T-cell (primary cell): ENCODE measurements at regions not wholly inside any gene's neighbourhood (a gene's known extent, or its start where the extent isn't known, plus 50 kb on each side); places are given as distances from the start of the nearest gene placed in this dataset.

Source experiments
- ATAC-seq, 4 experiments: fragments of 200-7000 bp in 3 of 4; fragments of 150-1000 bp in 1 of 4; cut with Tn5 transposase; replicated peaks in 1 of 4; 1 replicate in 3 of 4; 2 replicates in 1 of 4; pipeline ENCODE4 v1.10.0; 2021; ENCODE audit warnings: moderate library complexity in 3 of 4, mild to moderate bottlenecking in 2 of 4, moderate number of reproducible peaks in 1 of 4
- CTCF ChIA-PET, 2 donors: fragments of 300-600 bp; sonication (Branson Sonifier 250); formaldehyde crosslinking; loops; one replicate each; lab custom pipeline; 2022; ENCODE audit warnings: antibody characterized with exemption in 2 of 2; lab: Charles Lee
- POLR2A ChIA-PET, 2 donors: fragments of 300-600 bp; sonication (Branson Sonifier 250); formaldehyde crosslinking; loops; one replicate each; lab custom pipeline; 2022; ENCODE audit warnings: antibody characterized with exemption in 2 of 2; lab: Charles Lee
- DNase-seq, 35 experiments: peaks; one replicate each; pipeline versions ENCODE4 v3.0.0 to v3.0.0-alpha.2; 2013 to 2023
- H3K27ac ChIP-seq: one replicate; pipeline ENCODE4 v1.5.1; 2013; ENCODE audit warnings: low read length
- H3K27me3 ChIP-seq, 2 experiments: replicated peaks in 1 of 2; 1 replicate in 1 of 2; 2 replicates in 1 of 2; pipeline versions ENCODE4 v1.6.1 to v1.7.0; 2013; ENCODE audit warnings: low read length in 1 of 2, mixed read lengths in 1 of 2; ENCODE audit not compliant: control insufficient read depth in 2 of 2, insufficient read depth in 2 of 2; ENCODE audit errors: extremely low read depth in 1 of 2
- H3K36me3 ChIP-seq, 2 donors: 1 replicate in 1 of 2; 2 replicates in 1 of 2; pipeline versions ENCODE4 v1.6.1 to v1.7.0; 2013; ENCODE audit warnings: low read length in 1 of 2; ENCODE audit not compliant: control insufficient read depth in 2 of 2, insufficient read depth in 1 of 2; ENCODE audit errors: extremely low read depth in 1 of 2
- H3K4me1 ChIP-seq, 2 experiments: 1 replicate in 1 of 2; 2 replicates in 1 of 2; pipeline versions ENCODE4 v1.6.1 to v1.7.0; 2013; ENCODE audit warnings: low read length in 2 of 2, mixed read lengths in 1 of 2; ENCODE audit not compliant: insufficient read depth in 2 of 2, control insufficient read depth in 1 of 2; ENCODE audit errors: extremely low read depth in 1 of 2
- H3K4me3 ChIP-seq, 2 donors: 1 replicate in 1 of 2; 2 replicates in 1 of 2; pipeline versions ENCODE4 v1.5.1 to v1.7.0; 2013; ENCODE audit warnings: mild to moderate bottlenecking in 2 of 2, low read length in 1 of 2, moderate library complexity in 1 of 2; ENCODE audit not compliant: control insufficient read depth in 1 of 2; ENCODE audit errors: extremely low read depth in 1 of 2
- H3K9me3 ChIP-seq: 2 replicates; pipeline ENCODE4 v1.7.0; 2013
- H3K27ac Mint-ChIP-seq, 2 donors: one replicate each; pipeline ENCODE4 v1.8.0; 2020 to 2021; ENCODE audit warnings: mild to moderate bottlenecking in 2 of 2, mixed read lengths in 2 of 2
- H3K27me3 Mint-ChIP-seq, 2 donors: one replicate each; pipeline ENCODE4 v1.8.0; 2021 to 2022; ENCODE audit warnings: mixed read lengths in 2 of 2
- H3K36me3 Mint-ChIP-seq: one replicate; pipeline ENCODE4 v1.8.0; 2021; ENCODE audit warnings: mixed read lengths
- H3K4me1 Mint-ChIP-seq, 3 donors: one replicate each; pipeline ENCODE4 v1.8.0; 2020 to 2022; ENCODE audit warnings: mixed read lengths in 3 of 3, mild to moderate bottlenecking in 1 of 3
- H3K4me3 Mint-ChIP-seq, 3 donors: one replicate each; pipeline ENCODE4 v1.8.0; 2020 to 2022; ENCODE audit warnings: mild to moderate bottlenecking in 3 of 3, mixed read lengths in 3 of 3, moderate library complexity in 3 of 3
- H3K9me3 Mint-ChIP-seq, 3 donors: one replicate each; pipeline ENCODE4 v1.8.0; 2020 to 2022; ENCODE audit warnings: mixed read lengths in 3 of 3
- WGBS: methylation state at CpG from one replicate; pipeline ENCODE4 v1.1.5; 2013; ENCODE audit warnings: missing lambda C conversion rate; ENCODE audit not compliant: insufficient coverage; 5-methylcytosine and 5-hydroxymethylcytosine counted together

DNA sequence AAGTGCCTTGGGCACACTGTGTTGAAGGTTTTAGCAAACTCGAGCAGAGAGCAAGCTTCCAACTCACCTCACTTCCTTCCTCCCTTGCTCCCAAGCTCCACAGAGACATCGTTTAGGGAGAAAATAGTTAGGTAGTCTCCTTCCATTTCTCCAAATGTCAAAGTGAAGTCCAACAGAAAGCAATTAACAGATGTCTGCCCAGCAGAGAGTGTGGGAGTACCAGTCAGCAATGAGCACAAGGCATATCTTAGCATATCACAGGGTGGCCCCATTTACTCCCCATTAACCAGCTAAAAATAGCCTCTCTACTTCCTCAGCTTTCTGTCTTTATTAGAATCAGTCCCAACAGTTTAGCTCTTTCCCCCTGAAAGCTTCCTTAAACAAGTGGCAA is 334.2 kb upstream of the CAMK1G start:
- ATAC-seq: no peak
- no peak for DNase-seq
- no peaks in the 10 kb centered on the region for H3K4me1 Mint-ChIP-seq
- no CpG with 5 or more reads among the region's 2 CpGs for WGBS
- ChIA-PET POLR2A (interaction anchor here in 1 of 2 donors (1.4 kb wide), 1 partner anchor 11 kb away, joined by 4 read pairs; no protein-coding TSS in a partner anchor), CTCF (interaction anchor here (0.7 to 1.5 kb wide), 4 partner anchors 11 to 1607 kb away, joined by 3 to 4 read pairs (median 3); no protein-coding TSS in a partner anchor)
- no peaks in the 10 kb centered on the region for H3K27me3 ChIP-seq
- H3K4me3 Mint-ChIP-seq: no peak overlapping the region
- H3K9me3 ChIP-seq: no peaks in the 10 kb centered on the region
- H3K27ac Mint-ChIP-seq: no peak overlapping the region
- no peak overlapping the region for H3K27ac ChIP-seq
- no peaks in the 10 kb centered on the region for H3K4me1 ChIP-seq
- no peaks in the 10 kb centered on the region for H3K9me3 Mint-ChIP-seq
- H3K36me3 ChIP-seq: no peaks in the 10 kb centered on the region
- H3K4me3 ChIP-seq: no peak overlapping the region
- peaks cover 0 to 9% of the 10 kb centered on the region in 2 donors for H3K27me3 Mint-ChIP-seq
- H3K36me3 Mint-ChIP-seq: no peaks in the 10 kb centered on the region

DNA sequence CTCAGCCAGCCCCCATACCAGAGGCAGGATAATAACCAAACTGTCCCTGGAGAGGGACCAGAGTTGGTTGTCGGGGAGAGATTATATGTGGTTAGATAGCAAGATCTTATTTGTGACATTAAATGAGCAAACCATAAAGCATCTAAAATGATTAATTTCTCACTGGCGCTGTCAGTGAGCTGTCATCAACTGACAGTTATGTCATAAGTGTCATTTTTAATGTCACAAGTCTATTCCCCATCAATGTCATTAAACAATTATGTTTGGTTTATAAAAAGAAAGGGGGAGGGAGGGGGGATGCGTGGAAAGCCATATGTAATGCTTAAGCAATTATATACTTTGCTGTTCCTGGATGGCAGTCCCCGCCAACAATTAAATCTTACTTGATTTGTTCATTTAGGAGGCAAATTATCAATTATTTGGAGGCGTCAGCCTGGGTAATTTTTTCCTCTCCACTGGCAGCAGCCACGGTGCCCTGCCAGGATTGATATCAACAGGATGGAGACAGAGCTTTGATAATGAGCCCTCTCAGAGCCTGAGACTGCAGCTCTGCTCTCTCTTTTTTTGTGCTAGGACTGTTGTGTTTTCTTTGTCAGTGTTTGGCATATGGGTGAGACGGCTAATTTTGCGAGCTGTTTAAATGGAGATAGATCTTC is 333.6 kb upstream of the CAMK1G start:
- DNase-seq (no peak), ATAC-seq (no peak)
- ChIA-PET CTCF (interaction anchor here in 1 of 2 donors (0.7 kb wide), 1 partner anchor 1608 kb away, joined by 4 read pairs; no protein-coding TSS in a partner anchor), POLR2A (interaction anchor here in 1 of 2 donors (1.4 kb wide), 1 partner anchor 10 kb away, joined by 4 read pairs; no protein-coding TSS in a partner anchor)
- no peak overlapping the region for H3K27ac Mint-ChIP-seq
- Histone ChIP-seq H3K27me3 (no peaks in the 10 kb centered on the region), H3K9me3 (no peaks in the 10 kb centered on the region), H3K4me3 (no peak overlapping the region), H3K36me3 (no peaks in the 10 kb centered on the region), H3K4me1 (no peaks in the 10 kb centered on the region), H3K27ac (no peak overlapping the region)
- H3K9me3 Mint-ChIP-seq: no peaks in the 10 kb centered on the region
- H3K36me3 Mint-ChIP-seq: no peaks in the 10 kb centered on the region
- no peaks in the 10 kb centered on the region for H3K4me1 Mint-ChIP-seq
- peaks cover 0 to 9% of the 10 kb centered on the region in 2 donors for H3K27me3 Mint-ChIP-seq
- no CpG with 5 or more reads among the region's 8 CpGs for WGBS
- no peak overlapping the region for H3K4me3 Mint-ChIP-seq

DNA sequence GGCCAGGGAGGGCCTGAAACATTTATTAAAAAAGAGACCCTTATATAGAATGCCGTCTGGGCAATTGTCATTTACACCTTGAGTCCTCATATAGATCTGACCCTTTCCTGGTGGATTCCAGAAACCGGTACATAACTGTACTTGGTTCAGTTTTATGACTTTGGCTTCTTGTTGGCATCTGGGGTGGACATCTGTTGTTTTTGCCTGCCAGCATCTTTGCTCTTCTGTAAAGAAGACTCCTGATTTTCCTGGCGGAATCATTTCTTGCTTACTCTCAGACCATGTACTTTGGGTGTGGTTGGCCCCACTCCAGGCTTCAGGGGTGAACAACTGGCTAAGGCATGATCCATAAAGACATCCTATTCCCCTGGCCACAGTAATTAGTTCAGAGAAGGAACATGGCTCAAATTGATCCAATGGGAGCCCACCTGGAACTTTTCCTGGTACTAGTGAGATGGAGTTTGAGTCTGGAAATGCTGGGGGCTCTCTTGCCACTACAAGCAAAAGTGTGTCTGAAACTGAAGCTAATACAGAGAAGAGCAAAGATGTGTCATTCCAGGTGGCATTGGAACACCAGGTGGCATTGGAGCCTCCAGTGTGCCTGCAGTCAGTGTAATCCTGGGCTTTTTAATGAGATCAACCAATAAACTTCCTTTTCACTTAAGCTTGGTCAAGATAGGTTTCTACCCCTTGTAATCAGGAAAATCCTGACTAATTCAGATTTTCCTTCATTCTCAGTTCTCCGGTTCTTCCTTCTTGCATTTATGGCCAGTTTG is 332.5 kb upstream of the CAMK1G start:
- Histone ChIP-seq H3K9me3 (no peaks in the 10 kb centered on the region), H3K4me1 (no peaks in the 10 kb centered on the region), H3K4me3 (no peak overlapping the region), H3K27me3 (no peaks in the 10 kb centered on the region), H3K36me3 (no peaks in the 10 kb centered on the region), H3K27ac (no peak overlapping the region)
- no peaks in the 10 kb centered on the region for H3K4me1 Mint-ChIP-seq
- ChIA-PET CTCF (interaction anchor here in 1 of 2 donors (0.6 kb wide), 1 partner anchor 102 kb away, joined by 3 read pairs; no protein-coding TSS in a partner anchor), POLR2A (no interaction called here)
- no peak overlapping the region for H3K4me3 Mint-ChIP-seq
- no peak overlapping the region for H3K27ac Mint-ChIP-seq
- peaks cover 0 to 13% of the 10 kb centered on the region in 2 donors for H3K27me3 Mint-ChIP-seq
- WGBS: 70% methylated on average over 3 of the region's 4 CpGs
- no peaks in the 10 kb centered on the region for H3K36me3 Mint-ChIP-seq
- ATAC-seq (no peak), DNase-seq (no peak)
- peaks cover 5 to 6% (median 5%) of the 10 kb centered on the region in 3 donors for H3K9me3 Mint-ChIP-seq

DNA sequence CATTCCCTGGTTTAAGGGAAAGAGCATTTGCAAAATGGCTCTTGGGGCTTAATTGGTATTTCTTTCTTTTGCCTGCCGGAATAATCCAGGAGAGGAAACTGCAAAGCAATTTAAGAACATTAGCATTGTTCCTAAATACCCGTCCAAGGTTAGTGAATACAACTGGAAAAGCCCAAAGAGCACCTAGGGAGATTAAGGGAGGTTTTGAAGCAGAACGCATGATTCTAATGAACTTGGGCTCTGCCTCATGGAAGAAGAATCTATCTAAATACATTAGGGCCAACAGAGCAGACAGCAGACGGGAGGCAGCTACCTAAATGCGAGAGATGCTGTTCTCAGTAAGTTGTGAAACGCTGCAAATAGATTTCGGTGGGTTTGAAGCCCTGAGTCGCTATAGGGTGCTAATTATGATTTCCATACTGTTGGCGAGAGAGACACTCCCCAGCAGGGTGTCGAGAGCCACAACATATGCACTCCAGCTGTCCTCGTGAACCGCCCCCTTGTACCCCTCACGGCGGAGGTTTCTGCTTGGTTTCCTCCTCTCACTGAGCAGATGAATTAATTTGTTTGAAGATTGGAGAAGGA is 326.7 kb upstream of the CAMK1G start:
- POLR2A ChIA-PET: no interaction called here
- 84% methylated on average over 8 of the region's 14 CpGs for WGBS
- Histone ChIP-seq H3K4me3 (no peak overlapping the region), H3K27ac (no peak overlapping the region), H3K36me3 (no peaks in the 10 kb centered on the region), H3K27me3 (no peaks in the 10 kb centered on the region), H3K4me1 (no peaks in the 10 kb centered on the region), H3K9me3 (peaks cover 2% of the 10 kb centered on the region)
- ATAC-seq (no peak), DNase-seq (no peak)
- Mint-ChIP-seq H3K4me3 (no peak overlapping the region), H3K4me1 (no peaks in the 10 kb centered on the region), H3K9me3 (peaks cover 12 to 32% (median 18%) of the 10 kb centered on the region in 3 donors), H3K27ac (no peak overlapping the region), H3K36me3 (no peaks in the 10 kb centered on the region), H3K27me3 (peaks cover 0 to 4% of the 10 kb centered on the region in 2 donors)
- CTCF ChIA-PET: no interaction called here

DNA sequence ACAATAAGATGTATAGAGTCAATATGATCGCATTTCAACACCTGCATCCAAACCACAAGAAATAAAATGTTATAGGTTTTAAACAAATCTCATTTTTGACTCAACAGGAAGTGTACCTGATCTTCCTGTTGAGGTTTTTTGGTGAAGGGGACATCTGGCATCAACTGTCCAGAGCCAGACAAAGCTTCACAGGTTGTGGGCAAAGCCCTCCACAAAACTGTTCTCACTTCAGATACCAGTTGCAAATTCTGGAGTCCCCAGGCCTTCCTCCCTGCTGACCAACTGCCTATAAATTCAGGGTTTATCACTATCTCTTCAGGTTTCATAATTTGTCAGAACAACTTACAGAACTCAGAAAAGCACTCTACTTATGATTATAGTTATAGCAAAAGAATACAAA is 326.1 kb upstream of the CAMK1G start:
- ChIA-PET POLR2A (no interaction called here), CTCF (no interaction called here)
- H3K36me3 Mint-ChIP-seq: no peaks in the 10 kb centered on the region
- H3K4me1 Mint-ChIP-seq: no peaks in the 10 kb centered on the region
- no peak overlapping the region for H3K27ac Mint-ChIP-seq
- H3K4me3 Mint-ChIP-seq: no peak overlapping the region
- H3K4me3 ChIP-seq: no peak overlapping the region
- peaks cover 0 to 4% of the 10 kb centered on the region in 2 donors for H3K27me3 Mint-ChIP-seq
- DNase-seq (no peak), ATAC-seq (no peak)
- H3K4me1 ChIP-seq: no peaks in the 10 kb centered on the region
- H3K9me3 ChIP-seq: peaks cover 2% of the 10 kb centered on the region
- peaks cover 12 to 32% (median 18%) of the 10 kb centered on the region in 3 donors for H3K9me3 Mint-ChIP-seq
- H3K27ac ChIP-seq: no peak overlapping the region
- H3K27me3 ChIP-seq: no peaks in the 10 kb centered on the region
- no peaks in the 10 kb centered on the region for H3K36me3 ChIP-seq
- WGBS: no CpG with 5 or more reads among the region's 1 CpG

DNA sequence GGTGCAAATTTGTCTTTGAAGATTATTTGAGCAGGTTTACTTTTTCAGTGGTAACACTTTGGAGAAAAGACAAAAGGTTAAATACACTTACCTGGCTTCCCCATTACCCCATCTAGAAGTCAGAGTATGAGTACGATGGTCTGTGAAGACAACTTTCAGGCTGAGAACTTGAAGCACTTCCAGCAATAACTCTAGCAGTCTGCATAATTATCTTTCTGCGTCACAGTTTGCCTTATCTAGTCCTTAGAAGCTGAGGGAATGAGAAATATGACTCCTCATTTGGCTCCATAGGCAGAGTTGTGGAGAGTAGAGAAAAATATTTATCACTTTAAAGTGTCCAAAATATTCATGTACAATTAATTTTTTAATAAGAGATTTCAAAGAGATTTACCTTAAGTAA is 323.4 kb upstream of the CAMK1G start:
- H3K4me1 Mint-ChIP-seq: no peaks in the 10 kb centered on the region
- H3K36me3 Mint-ChIP-seq: no peaks in the 10 kb centered on the region
- no peaks in the 10 kb centered on the region for H3K4me1 ChIP-seq
- ATAC-seq (no peak), DNase-seq (no peak)
- H3K9me3 ChIP-seq: peaks cover 2% of the 10 kb centered on the region
- no peak overlapping the region for H3K27ac ChIP-seq
- H3K4me3 ChIP-seq: no peak overlapping the region
- H3K27me3 ChIP-seq: no peaks in the 10 kb centered on the region
- no CpG with 5 or more reads among the region's 2 CpGs for WGBS
- H3K27me3 Mint-ChIP-seq: peaks cover 0 to 4% of the 10 kb centered on the region in 2 donors
- H3K9me3 Mint-ChIP-seq: peaks cover 12 to 32% (median 17%) of the 10 kb centered on the region in 3 donors
- POLR2A ChIA-PET: interaction anchor here in 1 of 2 donors (1.0 kb wide), 1 partner anchor 11 kb away, joined by 4 read pairs; no protein-coding TSS in a partner anchor
- no peak overlapping the region for H3K4me3 Mint-ChIP-seq
- H3K27ac Mint-ChIP-seq: no peak overlapping the region
- no peaks in the 10 kb centered on the region for H3K36me3 ChIP-seq
- CTCF ChIA-PET: interaction anchor here in 1 of 2 donors (0.6 to 0.9 kb wide), 2 partner anchors 12 kb away, joined by 3 to 5 read pairs; no protein-coding TSS in a partner anchor
